Testis (tissue), 2 donors: ENCODE measurements at regions not wholly inside any gene's neighbourhood (a gene's known extent, or its start where the extent isn't known, plus 50 kb on each side); places are given as distances from the start of the nearest gene placed in this dataset.

Source experiments
- CTCF ChIP-seq, 3 experiments: fragments of 450-650 bp in 2 of 3; fragments of 200-600 bp in 1 of 3; sonication (generic) in 1 of 3; IDR thresholded peaks; one replicate each; pipeline ENCODE4 v1.5.1; 2016 to 2019; ENCODE audit warnings: antibody characterized with exemption in 3 of 3, mild to moderate bottlenecking in 2 of 3, moderate library complexity in 1 of 3
- POLR2A ChIP-seq: fragments of 450-650 bp; IDR thresholded peaks from one replicate; pipeline ENCODE4 v1.6.1; 2017; ENCODE audit warnings: antibody characterized with exemption, mild to moderate bottlenecking, moderate library complexity

- TF ChIP-seq CTCF (IDR thresholded peaks at IDR 0.05) (no peak), POLR2A (no peak)
These were observed 176.8 kb upstream of the PTBP2 start for GRCh38 chr1:96544831-96545221.
